Mesodermal cell (in vitro differentiated cells): ENCODE measurements at regions not wholly inside any gene's neighbourhood (a gene's known extent, or its start where the extent isn't known, plus 50 kb on each side); places are given as distances from the start of the nearest gene placed in this dataset.

Experiments
- H3K27ac ChIP-seq: 2 replicates; pipeline ENCODE4 v1.7.0; 2013; ENCODE audit warnings: mild to moderate bottlenecking, low read depth, low read length, moderate library complexity; ENCODE audit not compliant: severe bottlenecking
- H3K36me3 ChIP-seq: 2 replicates; pipeline ENCODE4 v1.7.1; 2013; ENCODE audit warnings: mild to moderate bottlenecking, low read length, moderate library complexity; ENCODE audit not compliant: control insufficient read depth, insufficient read depth
- H3K4me1 ChIP-seq: one replicate; pipeline ENCODE4 v1.7.1; 2013; ENCODE audit warnings: mild to moderate bottlenecking, low read length; ENCODE audit not compliant: insufficient read depth, control insufficient read depth, poor library complexity, severe bottlenecking
- H3K4me3 ChIP-seq: 2 replicates; pipeline ENCODE4 v1.7.0; 2013; ENCODE audit warnings: low read length, control low read depth, mild to moderate bottlenecking; ENCODE audit not compliant: insufficient read depth, poor library complexity, severe bottlenecking; ENCODE audit errors: extremely low read depth
- H3K9me3 ChIP-seq: 2 replicates; pipeline ENCODE4 v1.7.1; 2013; ENCODE audit warnings: mild to moderate bottlenecking, low read length, moderate library complexity; ENCODE audit not compliant: control insufficient read depth
- WGBS, 2 experiments: methylation state at CpG; one replicate each; pipeline ENCODE4 v1.1.5; 2013; ENCODE audit warnings: missing lambda C conversion rate in 2 of 2; ENCODE audit not compliant: insufficient coverage in 2 of 2; 5-methylcytosine and 5-hydroxymethylcytosine counted together

- H3K4me3 ChIP-seq, result no peak overlapping the region
- H3K9me3 ChIP-seq, result no peaks in the 10 kb centered on the region
- H3K36me3 ChIP-seq, result no peaks in the 10 kb centered on the region
- no peak overlapping the region for H3K27ac ChIP-seq
- 80 to 90% methylated on average over 2 to 6 of the region's 8 CpGs for WGBS, 2 experiments
- no peaks in the 10 kb centered on the region for H3K4me1 ChIP-seq
Measured at GRCh38 chr2:16138811-16139662, 198.7 kb downstream of the MYCN start.

- H3K9me3 ChIP-seq, result no peaks in the 10 kb centered on the region
- no peak overlapping the region for H3K4me3 ChIP-seq
- H3K27ac ChIP-seq, result no peak overlapping the region
- H3K36me3 ChIP-seq, result no peaks in the 10 kb centered on the region
- no peaks in the 10 kb centered on the region for H3K4me1 ChIP-seq
- 95 to 100% methylated on average over 3 to 4 of the region's 5 CpGs for WGBS, 2 experiments
Measured at GRCh38 chr2:16137080-16137755, 196.9 kb downstream of the MYCN start.

GRCh38 chr2:16136461-16137035 lies 196.2 kb downstream of the MYCN start:
- no peak overlapping the region for H3K4me3 ChIP-seq
- WGBS, 2 experiments, result 100% methylated on average over 1 of the region's 3 CpGs; no CpG with 5 or more reads in 1 of the 2 experiments
- no peaks in the 10 kb centered on the region for H3K9me3 ChIP-seq
- no peaks in the 10 kb centered on the region for H3K4me1 ChIP-seq
- no peak overlapping the region for H3K27ac ChIP-seq
- no peaks in the 10 kb centered on the region for H3K36me3 ChIP-seq

- no peaks in the 10 kb centered on the region for H3K9me3 ChIP-seq
- no peaks in the 10 kb centered on the region for H3K4me1 ChIP-seq
- H3K4me3 ChIP-seq, result no peak overlapping the region
- WGBS, 2 experiments, result 86 to 100% methylated on average over 1 of the region's 1 CpG
- no peaks in the 10 kb centered on the region for H3K36me3 ChIP-seq
- H3K27ac ChIP-seq, result no peak overlapping the region
Measured at GRCh38 chr2:16135913-16136310, 195.6 kb downstream of the MYCN start.

GRCh38 chr2:16135196-16135912 lies 195.0 kb downstream of the MYCN start:
- Histone ChIP-seq H3K9me3 (no peaks in the 10 kb centered on the region), H3K4me1 (no peaks in the 10 kb centered on the region), H3K36me3 (no peaks in the 10 kb centered on the region), H3K4me3 (no peak overlapping the region), H3K27ac (no peak overlapping the region)

GRCh38 chr2:16134436-16135165 lies 194.3 kb downstream of the MYCN start:
- 86 to 88% methylated on average over 3 to 8 of the region's 9 CpGs for WGBS, 2 experiments
- no peak overlapping the region for H3K27ac ChIP-seq
- H3K36me3 ChIP-seq, result no peaks in the 10 kb centered on the region

GRCh38 chr2:16130906-16131400 lies 190.6 kb downstream of the MYCN start:
- 86 to 88% methylated on average over 4 of the region's 8 CpGs for WGBS, 2 experiments
- Histone ChIP-seq H3K9me3 (no peaks in the 10 kb centered on the region), H3K4me1 (no peaks in the 10 kb centered on the region), H3K27ac (no peak overlapping the region), H3K4me3 (no peak overlapping the region), H3K36me3 (no peaks in the 10 kb centered on the region)

More at GRCh38 chr2:16134436-16135165, 194.3 kb downstream of the MYCN start:
- no peak overlapping the region for H3K4me3 ChIP-seq
- no peaks in the 10 kb centered on the region for H3K4me1 ChIP-seq
- H3K9me3 ChIP-seq, result no peaks in the 10 kb centered on the region

- H3K4me3 ChIP-seq, result no peak overlapping the region
- H3K9me3 ChIP-seq, result no peaks in the 10 kb centered on the region
- 83 to 87% methylated on average over 3 of the region's 5 CpGs for WGBS, 2 experiments
- H3K27ac ChIP-seq, result no peak overlapping the region
- H3K36me3 ChIP-seq, result no peaks in the 10 kb centered on the region
- H3K4me1 ChIP-seq, result no peaks in the 10 kb centered on the region
Measured at GRCh38 chr2:16130541-16130880, 190.2 kb downstream of the MYCN start.

GRCh38 chr2:16129716-16130540 lies 189.6 kb downstream of the MYCN start:
- Histone ChIP-seq H3K4me1 (no peaks in the 10 kb centered on the region), H3K9me3 (no peaks in the 10 kb centered on the region), H3K27ac (no peak overlapping the region), H3K4me3 (no peak overlapping the region), H3K36me3 (no peaks in the 10 kb centered on the region)
- 88 to 93% methylated on average over 3 to 5 of the region's 8 CpGs for WGBS, 2 experiments
